CD4-positive, alpha-beta T cell treated with Interleukin-6 for 4 hours (primary cell): ENCODE measurements at regions not wholly inside any gene's neighbourhood (a gene's known extent, or its start where the extent isn't known, plus 50 kb on each side); places are given as distances from the start of the nearest gene placed in this dataset.

ENCODE experiments used
- DNase-seq: peaks from one replicate; pipeline ENCODE4 v3.0.0-alpha.2; 2020; ENCODE audit warnings: mixed read lengths

DNA sequence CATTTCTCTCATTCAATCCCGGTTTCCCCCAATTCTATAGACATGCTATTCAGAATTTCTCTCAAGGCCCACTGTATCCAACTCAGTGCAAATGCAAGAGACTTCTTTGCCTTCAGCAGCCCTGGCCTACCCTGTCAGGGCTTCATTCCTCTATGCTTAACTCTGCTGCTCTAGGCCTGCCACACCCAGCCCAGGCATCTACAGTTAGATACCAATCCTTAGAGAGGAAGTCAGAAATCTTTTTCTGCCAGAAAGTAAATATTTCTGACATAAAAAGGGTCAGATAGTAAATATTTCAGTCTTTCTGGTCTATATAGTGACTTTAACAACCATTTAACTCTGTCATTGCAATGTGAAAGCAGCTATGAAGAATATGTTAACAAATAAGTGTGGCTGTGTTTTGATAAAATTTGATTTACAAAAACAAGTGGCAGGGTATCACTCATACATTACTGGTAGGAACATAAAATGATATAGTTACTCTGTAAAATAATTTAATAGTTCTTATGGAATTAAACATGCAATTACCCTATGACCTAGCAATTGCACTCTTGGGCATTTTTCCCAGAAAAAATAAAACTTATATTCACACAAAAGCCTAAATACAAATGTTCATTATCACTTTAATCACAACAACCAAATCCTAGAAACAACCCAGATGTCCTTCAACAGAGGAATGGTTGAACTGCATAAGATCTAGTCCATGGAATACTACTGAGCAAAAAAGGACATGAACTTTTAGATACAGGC, 942.0 kb downstream of the SQOR start:
- DNase-seq = no peak

DNA sequence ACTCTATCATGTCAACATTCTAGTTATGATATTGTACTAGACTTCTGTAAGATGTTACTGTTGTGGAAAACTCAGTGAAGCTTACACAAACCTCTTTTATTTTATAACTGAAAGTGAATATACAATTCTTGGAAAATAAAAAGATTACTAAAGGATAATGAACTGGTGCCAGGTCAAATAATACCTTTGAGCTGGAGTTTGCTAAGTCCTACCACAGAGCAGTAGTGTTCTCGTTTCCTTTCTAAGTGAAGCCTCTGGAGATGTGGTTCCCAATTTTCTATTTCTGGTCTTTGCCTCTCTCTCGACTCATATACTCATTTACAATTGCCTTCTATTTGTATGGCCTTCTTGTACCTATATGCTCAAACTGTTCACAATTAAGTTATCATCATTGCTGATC, 942.9 kb downstream of the SQOR start:
- no peak for DNase-seq

DNA sequence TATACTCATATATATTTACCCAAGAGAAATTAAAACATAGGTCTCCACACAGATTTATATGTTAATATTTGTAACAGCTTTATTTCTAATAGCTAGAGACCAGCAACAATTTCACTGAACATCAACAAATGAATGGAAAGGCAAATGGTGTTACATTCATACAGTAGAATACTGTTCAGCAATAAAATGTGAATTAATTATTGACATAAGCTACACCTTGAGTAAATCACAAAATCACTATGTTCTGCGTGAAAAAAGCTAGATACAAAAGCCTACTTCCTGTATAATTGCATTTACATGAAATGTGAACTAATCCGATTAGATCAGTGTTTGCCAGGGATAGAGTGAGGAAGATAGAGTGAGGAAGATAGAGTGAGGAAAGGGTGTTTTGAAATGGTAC, 945.7 kb downstream of the SQOR start:
- no peak for DNase-seq

DNA sequence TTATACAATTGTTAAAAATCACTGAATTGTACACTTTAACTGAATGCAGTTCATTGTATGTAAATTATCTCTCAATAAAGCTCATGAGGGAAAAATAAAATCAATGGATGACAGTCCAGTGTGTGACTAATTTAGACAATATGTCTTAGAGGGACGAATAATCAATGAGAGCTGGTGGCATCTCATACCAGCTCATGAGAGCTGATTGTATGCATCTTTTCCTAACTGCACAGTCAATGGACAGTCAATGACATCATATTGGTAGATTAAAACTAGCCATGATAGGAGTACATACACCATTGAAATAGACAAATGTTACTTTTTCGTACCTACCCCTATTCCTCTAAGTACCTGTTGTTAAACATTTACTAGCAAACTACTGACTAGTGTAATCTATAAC, 946.1 kb downstream of the SQOR start:
- no peak for DNase-seq

DNA sequence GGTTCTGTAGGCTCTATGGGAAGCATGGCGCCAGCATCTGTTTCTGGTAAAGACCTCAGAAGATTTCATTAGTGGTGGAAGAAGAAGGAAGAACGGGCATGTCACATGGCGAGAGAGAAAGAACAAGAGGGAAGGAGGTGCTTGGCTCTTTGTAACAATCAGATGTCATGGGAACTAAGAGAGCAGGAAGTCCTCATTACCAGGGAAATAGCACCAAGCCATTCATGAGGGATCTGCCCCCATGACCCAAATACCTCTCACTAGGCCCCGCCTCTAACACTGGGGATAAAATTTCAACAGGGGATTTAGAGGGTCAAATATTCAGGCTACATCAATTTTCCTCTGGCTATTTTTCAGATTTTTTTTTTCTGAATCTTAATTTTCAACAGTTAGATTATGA, 954.3 kb downstream of the SQOR start:
- no peak for DNase-seq

DNA sequence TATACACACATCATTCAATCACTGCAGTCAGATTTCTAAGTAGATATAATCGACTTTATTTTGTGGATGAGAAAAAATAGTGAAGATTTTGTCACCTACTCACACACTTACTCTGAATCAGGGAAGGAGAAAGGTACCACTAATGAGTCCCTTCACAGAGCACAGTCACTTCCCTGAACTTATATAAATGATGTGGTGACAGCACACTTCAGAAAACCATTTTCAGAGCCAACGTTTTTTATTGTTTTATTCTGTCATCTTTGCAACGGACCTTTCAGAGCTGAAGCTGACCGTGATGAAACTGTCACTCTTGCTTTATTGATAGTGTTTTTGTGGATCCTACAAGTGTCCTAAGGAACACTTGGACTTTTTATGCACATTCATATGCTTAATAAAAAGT, 956.6 kb downstream of the SQOR start:
- DNase-seq = no peak

DNA sequence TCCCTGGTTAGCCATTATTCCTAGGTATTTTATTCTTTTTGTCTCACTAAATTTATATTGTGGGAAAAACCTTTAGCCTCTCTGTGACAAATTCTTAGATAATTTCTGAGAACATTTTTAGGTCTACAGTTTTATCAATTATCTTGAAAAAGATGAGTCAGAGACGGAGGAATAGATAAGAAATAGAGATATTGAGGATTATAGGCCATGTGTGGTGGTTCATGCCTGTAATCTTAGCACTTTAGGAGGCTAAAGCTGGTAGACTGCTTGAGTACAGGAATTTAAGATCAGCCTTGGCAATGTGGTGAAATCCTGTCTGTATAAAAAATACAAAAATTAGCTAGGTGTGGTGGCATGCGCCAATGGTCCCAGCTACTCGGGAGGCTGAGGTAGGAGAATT, 960.2 kb downstream of the SQOR start:
- DNase-seq = no peak

DNA sequence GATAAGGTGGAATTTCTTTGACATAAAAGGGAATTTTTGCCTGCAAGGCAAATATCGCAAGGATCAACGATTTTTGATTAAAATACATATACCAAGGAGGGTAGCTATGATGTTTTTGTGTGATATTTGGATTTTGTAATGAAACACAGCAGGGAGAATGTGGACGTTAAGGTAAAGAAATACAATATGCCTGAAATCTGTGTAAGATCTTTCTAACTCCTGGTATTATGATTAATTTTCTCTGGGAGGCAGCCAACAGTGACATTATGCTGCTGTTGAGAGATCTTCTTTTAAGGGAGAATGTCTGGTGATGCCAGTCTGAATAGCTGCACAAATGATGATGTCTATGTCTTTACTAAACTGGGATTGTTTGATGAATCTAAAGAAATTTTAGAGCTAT, 972.2 kb downstream of the SQOR start:
- no peak for DNase-seq

DNA sequence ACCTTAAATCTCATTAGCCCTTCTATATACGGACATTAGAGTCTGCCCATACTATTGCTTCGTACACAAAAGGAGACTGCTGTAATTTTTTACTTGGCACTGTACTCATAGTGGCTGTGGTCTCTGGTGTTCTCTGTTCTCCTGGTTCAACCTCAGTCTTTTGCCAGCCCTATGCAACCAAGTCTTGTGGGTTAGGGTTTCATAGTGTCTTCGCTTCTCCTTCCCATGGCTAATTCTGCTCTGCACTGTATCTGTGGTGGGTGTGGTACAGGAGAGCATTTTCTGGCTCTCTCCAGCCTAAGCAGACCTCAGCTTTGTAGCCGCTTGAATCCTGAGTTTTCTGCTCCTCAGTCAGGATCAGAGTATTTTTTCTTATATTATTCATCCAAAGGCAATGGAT, 981.2 kb downstream of the SQOR start:
- no peak for DNase-seq

DNA sequence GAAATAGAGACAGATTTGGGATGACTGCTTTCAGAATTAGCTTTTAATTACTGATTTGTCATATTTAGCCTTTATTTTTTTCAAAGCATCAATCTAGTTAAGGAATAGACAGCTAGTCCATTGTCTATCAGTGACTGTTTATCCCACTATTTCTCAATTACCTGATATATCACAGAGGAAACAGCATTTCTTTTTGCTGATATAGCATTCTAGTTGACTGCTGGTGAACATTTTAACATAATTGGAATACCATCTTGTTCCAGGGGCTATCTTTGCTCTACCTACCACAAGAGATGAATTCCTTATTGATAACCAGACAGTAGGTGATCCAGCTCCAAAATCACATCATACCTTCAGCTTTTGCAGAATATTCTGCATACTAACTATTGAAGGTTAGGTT, 982.7 kb downstream of the SQOR start:
- no peak for DNase-seq

DNA sequence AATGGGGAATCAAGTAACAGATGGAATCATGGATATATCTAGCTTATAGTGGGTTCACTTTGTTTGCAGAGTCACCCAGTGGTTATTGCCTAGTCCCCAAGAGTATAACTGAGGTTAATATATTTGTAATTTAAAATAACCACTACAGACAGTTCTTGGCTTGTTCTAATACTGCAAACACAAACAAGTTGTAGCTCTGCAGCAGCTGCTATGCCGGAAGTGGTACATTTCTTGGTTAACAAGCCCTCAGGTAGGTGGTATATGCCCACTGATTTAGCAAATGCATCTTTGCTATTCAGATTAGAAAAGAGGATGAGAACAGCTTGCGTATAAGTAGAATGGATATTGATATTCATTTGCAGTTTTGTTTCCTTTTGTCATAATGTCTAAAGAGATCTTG, 984.2 kb downstream of the SQOR start:
- DNase-seq = no peak

DNA sequence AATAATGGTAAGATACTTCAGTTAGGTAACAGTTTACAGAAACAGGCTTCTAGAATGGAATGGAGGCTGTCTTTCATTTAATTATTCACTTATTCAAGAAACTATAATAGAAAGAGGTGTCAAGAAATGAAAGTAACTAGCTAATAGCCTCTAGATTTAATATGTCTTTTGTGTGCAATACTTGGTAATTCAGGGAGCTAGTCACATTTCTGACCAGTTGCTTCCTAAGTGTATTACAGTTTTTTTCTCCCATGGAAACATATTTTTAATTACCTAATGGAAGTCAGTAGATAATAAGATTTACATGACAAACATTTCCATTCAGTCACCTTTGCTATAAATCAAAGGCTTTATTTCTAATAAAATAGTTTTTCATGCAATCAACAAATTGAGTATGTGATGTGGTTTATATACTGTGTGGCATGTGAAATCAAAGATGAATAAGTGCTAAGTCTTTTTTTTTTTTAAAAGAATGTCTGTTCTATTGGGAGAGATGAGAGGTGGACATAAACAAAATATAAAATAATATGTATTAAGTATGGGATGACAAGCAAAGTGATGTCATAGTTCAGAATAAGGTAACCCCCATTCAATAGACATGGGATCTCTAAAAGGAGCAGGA, 985.7 kb downstream of the SQOR start:
- no peak for DNase-seq

DNA sequence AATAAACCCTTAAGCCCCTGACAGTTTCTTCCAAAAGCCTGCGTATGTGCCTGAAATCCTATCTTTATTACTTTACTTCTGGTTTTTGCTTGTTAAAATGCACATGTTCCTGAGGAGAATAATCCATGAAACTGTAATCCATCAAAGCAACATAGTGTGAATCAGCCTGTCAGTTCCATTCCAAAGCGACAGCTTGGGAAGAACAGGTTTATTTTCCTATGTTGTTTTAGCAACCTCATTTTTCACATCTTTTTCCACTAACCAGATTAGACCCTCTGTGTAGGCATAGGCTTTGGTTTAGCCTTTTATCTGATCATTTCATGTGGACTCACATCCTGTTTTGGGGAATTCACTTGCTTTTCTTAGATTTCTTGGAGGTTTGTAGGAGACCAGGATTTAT, 988.0 kb downstream of the SQOR start:
- no peak for DNase-seq

DNA sequence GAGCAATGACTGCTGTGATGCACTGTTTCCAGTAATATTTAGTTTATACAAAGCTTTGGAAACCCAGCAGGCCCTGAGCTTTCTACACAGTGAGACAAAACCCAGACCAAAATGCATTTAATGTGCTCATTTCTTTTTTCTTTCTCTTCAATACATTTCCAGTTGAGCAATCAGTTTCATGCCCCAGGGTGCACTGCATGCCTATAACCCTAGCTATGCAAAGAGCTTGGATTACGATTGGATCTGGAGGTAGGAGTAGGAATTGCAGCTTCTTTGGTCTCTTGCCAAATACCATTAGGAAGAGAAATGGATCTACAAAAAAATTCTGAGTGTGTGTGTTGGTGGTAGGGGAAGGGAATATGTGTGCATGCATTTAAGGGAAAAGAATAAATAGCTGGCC, 1001.4 kb downstream of the SQOR start:
- DNase-seq = no peak

DNA sequence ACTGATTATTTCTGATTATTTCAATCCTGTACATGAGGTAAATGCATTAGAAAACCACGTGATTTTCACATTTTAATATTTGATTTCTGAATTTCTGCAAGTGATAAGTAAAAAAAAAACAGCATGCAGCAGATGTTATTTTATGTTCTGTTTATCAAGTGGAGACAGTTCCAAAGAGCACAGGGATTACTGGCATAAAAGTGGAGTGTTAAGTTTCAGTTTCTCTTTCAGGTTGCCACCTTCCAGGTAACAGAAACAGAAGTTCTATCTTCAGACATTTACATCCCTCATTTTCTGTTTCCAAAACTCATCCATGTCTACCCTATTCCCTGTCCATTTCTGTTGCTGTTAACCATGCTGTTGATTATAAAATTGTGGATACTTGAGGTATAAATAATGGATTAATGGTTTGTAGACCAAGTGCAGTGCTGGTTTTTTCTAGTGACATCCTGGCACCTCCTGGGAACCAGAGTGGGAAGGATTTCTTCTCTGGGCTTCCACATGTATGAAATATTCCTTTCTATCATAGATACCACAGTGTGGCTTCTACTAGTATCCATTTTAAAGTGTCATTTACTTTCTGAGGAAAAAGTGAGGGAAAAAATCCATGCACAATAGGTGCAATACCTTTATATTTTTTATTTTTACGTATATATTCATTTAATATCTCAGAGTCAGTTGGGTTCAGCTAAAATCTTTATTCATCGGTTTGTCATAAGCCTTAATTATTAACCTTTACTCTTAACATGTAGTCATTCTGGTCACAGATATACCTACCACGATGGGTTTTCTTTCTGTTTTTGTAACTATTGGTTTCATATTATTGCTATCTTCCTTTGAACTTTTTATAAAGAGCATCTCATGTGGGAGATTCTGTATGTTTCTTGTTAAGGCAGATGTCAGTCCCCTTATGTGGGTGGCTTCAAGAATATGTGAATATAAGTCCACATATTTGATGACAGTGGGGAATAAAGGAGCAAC, 1010.0 kb downstream of the SQOR start:
- no peak for DNase-seq

DNA sequence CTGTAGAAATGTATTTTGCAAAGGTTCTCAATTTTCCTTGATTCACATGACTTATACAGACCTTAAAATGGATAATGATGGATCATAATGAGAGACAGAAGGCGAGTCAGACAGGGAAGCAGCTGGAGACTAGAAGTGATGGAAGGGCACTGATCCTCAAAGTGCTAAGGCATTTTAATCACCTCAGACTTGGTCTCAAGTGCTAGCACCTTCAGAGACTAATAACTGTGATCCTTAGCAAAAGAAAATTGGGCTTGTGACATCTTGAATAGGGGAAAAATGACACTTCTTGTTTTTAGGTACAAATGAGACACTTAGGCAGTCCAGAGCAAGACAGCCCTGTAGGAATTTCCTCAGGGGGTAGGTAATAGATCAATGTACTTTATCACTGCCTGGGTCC, 1011.7 kb downstream of the SQOR start:
- no peak for DNase-seq

DNA sequence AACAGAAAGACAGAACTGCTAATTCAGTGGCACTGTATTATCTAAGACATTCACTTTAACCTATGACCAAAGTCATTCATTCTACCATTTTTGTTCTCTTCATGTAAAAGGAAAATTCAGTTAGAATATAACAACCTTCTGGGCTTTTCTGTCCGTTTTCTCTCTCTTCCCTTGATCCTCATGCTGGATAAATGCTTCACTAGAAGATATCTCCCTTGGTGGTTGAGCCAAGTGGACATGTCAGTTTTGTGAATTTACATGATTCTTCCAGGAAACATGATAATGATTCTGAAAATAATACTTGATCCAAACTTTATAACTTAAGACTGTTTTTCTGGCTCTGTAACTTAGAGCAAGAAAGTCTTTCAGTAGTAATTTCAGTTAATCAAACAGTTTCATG, 1012.2 kb downstream of the SQOR start:
- DNase-seq = no peak

DNA sequence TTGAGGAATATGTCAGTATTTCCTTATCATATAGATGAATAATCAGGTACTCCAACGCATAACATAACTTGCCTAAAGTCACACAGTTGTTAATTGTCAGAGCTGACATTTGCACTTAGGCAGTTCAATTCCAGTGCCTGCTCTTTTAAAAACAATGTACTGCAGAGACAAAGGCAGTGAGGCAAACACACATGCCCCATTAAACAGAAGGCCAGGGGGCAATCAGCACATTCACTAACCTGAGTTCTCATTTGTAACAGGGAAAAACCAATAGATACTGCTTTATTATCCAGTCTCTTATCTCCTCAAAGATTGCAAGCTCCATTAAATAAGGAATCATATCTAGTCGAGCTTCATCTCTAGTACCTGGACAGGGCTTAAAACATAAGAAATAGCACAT, 1017.4 kb downstream of the SQOR start:
- DNase-seq = no peak

DNA sequence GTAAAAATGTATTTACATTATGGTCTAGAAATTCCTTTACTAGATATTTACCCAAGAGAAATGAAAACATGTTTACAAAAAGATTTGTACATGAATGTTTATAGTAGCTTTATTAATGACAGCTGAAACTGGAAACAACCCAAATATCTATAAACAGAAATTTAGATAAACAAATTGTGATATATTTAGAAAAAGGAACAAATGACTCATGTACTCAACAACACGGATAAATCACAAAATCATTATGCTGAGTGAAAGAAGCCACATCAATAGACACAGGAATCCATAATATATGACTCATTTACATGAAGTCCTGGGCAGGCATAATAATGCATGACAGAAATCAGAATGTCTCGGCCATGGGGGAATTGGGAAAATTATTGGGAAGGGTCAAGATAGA, 1020.2 kb downstream of the SQOR start:
- no peak for DNase-seq

DNA sequence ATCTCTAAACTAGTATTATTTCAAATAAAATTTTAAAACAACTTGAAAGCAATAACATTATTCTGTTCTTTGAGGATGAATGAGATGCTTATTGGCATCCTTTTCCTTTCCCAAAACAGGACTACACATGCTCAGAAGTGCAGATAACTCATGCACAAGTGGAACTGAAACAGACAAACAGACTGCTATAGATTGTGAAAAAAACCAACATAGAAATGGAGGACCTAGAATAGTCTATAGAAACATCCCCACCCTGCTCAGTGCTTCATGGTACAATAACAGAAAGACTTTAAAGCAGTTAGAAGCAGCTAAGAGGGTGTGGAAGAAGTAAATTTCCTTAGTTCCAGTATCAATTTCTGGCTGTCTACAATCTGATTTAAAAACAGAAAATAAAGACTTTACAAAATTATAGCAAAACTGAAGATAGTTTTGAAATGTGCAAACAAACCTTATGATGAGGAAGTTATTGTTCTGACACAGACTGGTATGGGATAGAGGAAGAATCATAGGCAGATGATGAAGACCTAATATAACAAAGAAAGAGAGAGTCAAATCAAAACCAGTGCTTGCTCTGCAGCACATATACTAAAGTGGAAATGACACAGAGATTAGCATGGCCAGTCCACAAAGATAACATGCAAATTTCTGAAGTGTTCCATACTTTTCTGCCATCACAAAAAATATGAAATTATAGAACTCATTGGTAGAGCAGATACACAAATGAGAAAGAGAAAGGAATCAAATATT, 1025.4 kb downstream of the SQOR start:
- DNase-seq = no peak

DNA sequence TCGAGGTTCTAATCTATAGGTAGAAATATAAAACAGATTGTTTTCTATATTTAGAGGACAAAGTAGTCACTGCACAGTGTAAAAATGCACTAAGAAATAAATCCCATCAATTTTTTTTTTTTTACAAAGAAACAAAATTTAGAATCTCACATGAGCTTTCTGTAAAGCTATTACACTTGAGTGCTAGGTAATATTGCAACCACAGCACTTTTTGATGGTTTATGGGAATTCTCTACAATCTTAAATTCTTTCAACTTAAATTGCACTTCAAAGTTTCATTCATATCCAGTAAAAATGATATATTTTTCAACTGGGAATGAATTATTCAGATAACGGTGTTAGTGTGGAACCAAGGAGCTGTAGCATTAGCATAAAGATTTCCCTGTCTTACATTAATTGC, 1035.4 kb downstream of the SQOR start:
- no peak for DNase-seq

DNA sequence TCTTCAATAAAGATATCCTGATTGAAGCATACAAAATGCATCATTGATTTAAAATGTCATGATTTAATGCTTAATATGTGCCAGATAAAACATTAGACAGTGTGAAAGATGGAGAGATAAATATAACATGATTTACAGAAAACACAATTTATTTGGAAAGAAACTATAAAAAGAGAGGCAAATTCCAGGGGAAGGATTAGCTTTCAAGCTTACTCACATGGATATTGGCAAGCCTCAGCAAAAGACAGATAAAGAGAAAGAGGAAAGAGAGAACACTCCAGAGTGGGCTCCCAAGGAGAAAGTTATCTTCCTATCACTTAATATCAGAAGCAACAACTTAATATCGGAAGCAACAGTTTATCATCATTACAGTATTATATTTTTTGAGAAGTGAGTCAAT, 1036.5 kb downstream of the SQOR start:
- no peak for DNase-seq

DNA sequence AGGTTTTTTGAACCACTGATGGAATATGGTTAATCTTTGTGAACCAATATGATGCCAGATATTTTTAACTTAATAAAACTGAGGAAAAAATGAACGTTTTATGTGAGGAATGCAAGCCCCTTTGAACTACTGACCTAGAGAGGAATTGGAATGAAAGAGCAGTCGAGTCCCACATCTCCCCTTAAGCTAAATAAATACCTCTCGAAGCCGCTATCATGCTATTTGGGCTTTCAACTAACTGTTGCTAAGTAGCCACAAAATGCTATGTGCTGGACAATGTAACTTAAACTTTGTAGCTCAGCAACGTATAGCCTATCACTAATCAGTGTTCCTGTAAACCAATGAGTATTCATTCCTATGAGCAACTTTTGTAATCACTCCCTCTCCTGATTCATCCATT, 1037.2 kb downstream of the SQOR start:
- DNase-seq = no peak
